GM03348 (cell line): ENCODE measurements at regions not wholly inside any gene's neighbourhood (a gene's known extent, or its start where the extent isn't known, plus 50 kb on each side); places are given as distances from the start of the nearest gene placed in this dataset.

ENCODE experiments used
- DNase-seq: peaks from one replicate; pipeline ENCODE4 v3.0.0; 2012; ENCODE audit warnings: low spot score

GRCh38 chr12:94749890-94750289 is 99.5 kb upstream of the TMCC3 start:
- no peak for DNase-seq

GRCh38 chr12:94749455-94749854 is 99.1 kb upstream of the TMCC3 start:
- no peak for DNase-seq

- DNase-seq = no peak
These were observed 98.5 kb upstream of the TMCC3 start for GRCh38 chr12:94748726-94749421.

- no peak for DNase-seq
These were observed 95.2 kb upstream of the TMCC3 start for GRCh38 chr12:94745562-94745961.

- no peak for DNase-seq
These were observed 92.8 kb upstream of the TMCC3 start for GRCh38 chr12:94743174-94743573.

GRCh38 chr12:94740601-94741362 is 90.4 kb upstream of the TMCC3 start:
- DNase-seq = no peak

GRCh38 chr12:94736820-94737219 is 86.5 kb upstream of the TMCC3 start:
- no peak for DNase-seq

- no peak for DNase-seq
These were observed 85.6 kb upstream of the TMCC3 start for GRCh38 chr12:94736004-94736403.

GRCh38 chr12:94733727-94734126 is 83.4 kb upstream of the TMCC3 start:
- no peak for DNase-seq

- DNase-seq = no peak
These were observed 82.1 kb upstream of the TMCC3 start for GRCh38 chr12:94732367-94732990.

- no peak for DNase-seq
These were observed 81.5 kb upstream of the TMCC3 start for GRCh38 chr12:94731733-94732360.

GRCh38 chr12:94730847-94731246 is 80.5 kb upstream of the TMCC3 start:
- no peak for DNase-seq

GRCh38 chr12:94726236-94726835 is 76.0 kb upstream of the TMCC3 start:
- no peak for DNase-seq

- DNase-seq = peak; percentile 18
These were observed 75.2 kb upstream of the TMCC3 start for GRCh38 chr12:94725375-94726168.

GRCh38 chr12:94722664-94723063 is 72.3 kb upstream of the TMCC3 start:
- no peak for DNase-seq

GRCh38 chr12:94721173-94721572 is 70.8 kb upstream of the TMCC3 start:
- DNase-seq = no peak

GRCh38 chr12:94718114-94718513 is 67.8 kb upstream of the TMCC3 start:
- DNase-seq = no peak

- no peak for DNase-seq
These were observed 67.3 kb upstream of the TMCC3 start for GRCh38 chr12:94717656-94718055.

GRCh38 chr12:94717108-94717507 is 66.8 kb upstream of the TMCC3 start:
- DNase-seq = no peak

GRCh38 chr12:94716339-94716738 is 66.0 kb upstream of the TMCC3 start:
- DNase-seq = no peak

- DNase-seq = no peak
These were observed 64.2 kb upstream of the TMCC3 start for GRCh38 chr12:94714378-94715114.
